HG03354 (cell line): ENCODE measurements at regions not wholly inside any gene's neighbourhood (a gene's known extent, or its start where the extent isn't known, plus 50 kb on each side); places are given as distances from the start of the nearest gene placed in this dataset.
"Not testable (repeated sequence)": the region's sequence is repeated elsewhere in the genome, so short reads cannot be mapped to it uniquely, and the experiment has no call there.

ENCODE experiments used
- ATAC-seq: cut with Tn5 transposase; IDR thresholded peaks from one replicate; pipeline ENCODE4 v1.9.1; 2021; ENCODE audit warnings: mild to moderate bottlenecking; ENCODE audit not compliant: unreplicated experiment, poor library complexity, severe bottlenecking

GRCh38 chr9:82467436-82467835 is 478.9 kb downstream of the SPATA31D1 start:
- ATAC-seq, result no peak

- ATAC-seq, result no peak
These were observed 485.7 kb downstream of the SPATA31D1 start for GRCh38 chr9:82474235-82474634.

DNA sequence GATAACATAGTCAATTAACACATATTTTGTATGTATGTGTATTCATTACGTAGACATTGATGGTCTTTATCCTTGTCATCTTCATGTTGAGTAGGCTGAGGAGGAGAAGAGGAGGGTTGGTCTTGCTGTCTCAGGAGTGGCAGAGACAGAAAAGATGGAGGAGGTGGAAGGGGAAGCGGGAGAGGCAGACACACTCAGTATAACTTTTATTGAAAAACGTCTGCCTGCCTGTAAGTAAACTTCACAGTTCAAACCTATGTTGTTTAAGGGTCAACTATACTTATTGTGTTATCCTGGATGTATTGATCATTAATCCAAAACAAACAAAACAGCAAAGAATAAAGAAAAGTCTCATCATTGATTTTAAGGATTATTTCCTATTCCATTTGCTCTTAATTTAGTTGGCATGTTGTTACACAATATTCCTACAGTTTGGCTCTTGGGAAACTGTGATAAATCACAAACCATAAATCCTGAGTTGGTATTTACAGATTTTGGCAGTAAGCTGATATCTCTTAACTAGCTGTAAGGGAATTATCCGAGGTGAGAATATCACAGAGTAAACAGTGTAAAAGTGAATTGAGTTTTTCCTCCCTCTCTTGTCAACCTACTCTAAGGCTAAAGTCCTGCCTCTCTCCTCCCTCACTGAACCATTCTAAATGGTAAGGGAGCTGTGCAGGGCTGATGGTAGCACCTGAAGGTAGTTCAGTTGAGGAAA is 487.2 kb downstream of the SPATA31D1 start:
- no peak for ATAC-seq

- ATAC-seq, result no peak
These were observed 492.3 kb downstream of the SPATA31D1 start for GRCh38 chr9:82480921-82481320.

DNA sequence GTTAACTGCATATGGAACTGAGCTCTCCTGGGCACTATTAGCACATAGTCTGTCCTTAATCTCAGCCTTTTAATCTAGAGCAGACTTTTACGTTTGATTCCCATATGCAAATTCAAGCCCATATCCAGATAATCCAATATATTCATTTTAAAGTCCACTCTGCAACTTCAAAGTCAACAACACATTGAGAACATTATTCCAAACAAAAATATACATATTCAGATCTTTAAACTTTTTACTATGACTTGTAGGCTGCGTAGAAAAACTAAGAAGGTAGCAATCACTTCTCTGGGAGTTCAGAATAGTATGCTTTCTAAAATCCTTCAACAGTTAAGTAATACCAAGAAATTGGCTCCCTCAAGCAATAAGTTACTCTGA is 499.4 kb downstream of the SPATA31D1 start:
- no peak for ATAC-seq

- ATAC-seq, result no peak
These were observed 500.0 kb downstream of the SPATA31D1 start for GRCh38 chr9:82488313-82489200.

- no peak for ATAC-seq
These were observed 500.7 kb downstream of the SPATA31D1 start for GRCh38 chr9:82489201-82489821.

GRCh38 chr9:82490019-82490499 is 501.5 kb downstream of the SPATA31D1 start:
- no peak for ATAC-seq

GRCh38 chr9:82490821-82491220 is 502.2 kb downstream of the SPATA31D1 start:
- not testable (repeated sequence) for ATAC-seq

DNA sequence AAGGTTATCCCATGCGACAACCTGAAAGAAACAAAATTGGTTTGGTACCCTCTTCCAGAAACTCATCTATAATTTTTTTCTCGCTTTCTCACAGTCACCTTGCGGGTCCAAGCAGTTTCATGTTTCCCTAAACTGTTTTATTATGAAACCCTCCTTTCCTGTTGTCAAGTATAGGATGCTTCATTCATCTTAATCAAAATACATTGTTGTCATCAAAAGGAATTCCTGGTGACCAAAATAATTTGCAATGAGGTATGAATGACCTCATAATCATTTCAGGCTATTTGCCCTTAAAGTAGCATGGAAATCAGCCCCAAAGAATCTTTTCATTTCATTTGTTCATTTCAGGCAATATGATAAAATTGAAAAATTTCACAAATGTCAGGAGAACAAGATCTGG is 503.0 kb downstream of the SPATA31D1 start:
- ATAC-seq, result no peak

DNA sequence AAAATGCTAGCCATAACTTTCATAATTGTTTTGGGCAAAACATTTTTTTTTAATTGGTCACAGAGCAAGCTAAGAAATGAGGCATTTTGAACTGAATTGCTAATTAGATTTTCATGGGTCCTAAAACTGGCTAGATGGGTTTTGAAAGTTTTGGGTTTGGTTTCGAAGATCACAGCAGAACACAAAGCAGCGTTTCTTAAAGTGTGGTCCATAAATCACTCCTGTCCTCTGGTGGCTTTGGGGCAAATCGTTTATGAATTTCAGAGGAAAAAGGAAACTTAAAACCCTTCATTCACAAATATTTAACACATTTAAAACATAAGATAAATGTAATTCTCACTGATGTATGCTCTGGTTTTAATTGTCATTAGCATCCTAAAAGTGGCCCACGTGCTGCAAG is 503.7 kb downstream of the SPATA31D1 start:
- no peak for ATAC-seq

DNA sequence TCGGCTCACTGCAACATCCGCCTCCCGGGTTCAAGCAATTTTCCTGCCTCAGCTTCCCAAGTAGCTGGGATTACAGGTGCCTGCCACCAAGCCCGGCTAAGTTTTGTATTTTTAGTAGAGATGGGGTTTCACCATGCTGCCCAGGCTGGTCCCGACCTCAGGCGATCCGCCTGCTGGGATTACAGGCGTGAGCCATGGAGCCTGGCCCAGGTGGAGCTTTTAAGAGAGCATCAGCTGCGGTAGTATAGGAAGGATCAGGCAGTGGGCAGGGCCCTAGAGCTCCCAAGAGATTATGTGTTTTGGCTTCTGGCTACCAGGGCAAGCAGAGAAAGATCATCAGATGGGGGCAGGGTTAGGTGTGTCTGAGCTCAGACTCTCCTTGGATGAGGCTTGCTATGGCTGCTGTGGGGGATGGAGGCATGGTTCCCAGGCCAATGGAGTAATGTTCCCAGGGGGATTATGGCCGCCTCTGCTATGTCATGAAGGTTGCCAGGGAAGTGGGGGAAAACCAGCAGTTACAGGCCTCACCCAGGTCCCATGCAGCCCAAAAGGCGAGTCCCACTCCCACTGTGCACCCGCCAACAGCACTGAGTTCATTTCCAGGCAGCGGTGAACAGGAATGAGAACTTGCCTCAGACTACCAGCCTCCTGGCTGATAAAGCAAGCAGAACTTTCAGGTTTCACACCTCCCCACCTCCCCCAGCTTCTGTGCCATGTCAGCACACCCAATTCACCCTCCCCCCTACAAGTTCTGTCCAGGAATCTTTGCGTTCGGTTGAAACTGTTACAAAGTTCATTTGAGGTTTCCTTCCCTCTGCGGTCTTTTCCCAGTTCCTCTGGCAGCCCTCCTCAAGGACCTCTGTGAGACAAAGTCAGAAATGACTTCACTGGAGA is 507.6 kb downstream of the SPATA31D1 start:
- no peak for ATAC-seq

DNA sequence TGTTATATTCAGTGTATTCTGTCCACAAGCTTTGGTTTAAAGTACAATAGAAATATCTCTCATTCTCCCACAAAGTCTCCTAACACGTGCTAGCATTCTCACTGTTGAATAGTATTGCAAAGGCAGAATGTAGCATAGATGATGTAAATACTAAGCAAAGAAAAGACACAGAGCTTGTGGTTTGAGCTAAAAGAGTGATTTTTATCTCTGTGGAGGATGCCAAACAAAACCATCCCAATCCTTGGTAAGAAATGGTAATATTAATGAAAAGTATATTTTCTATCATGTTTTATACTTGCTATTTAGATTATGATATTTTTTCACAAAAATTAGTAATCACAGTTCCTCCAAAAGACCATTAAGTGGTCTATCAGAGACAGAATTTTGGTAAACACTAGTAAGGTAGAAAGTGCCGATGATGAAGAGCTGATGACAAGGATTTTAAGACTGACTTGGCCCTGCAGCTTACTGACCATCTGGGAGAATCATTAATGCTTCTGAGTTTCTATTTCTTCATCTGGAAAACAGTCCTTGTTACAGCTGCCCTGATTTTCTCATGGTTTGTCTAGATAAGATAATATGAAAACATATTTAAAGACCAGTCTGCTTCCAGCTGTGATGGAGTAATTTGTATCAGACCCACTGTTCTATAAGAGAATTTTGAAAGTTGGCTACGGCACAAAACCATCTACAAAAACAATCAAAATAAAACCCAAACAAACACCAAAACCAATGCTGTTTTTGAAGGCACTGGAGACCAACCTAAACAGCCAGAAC is 510.2 kb downstream of the SPATA31D1 start:
- no peak for ATAC-seq

GRCh38 chr9:82499337-82499736 is 510.8 kb downstream of the SPATA31D1 start:
- ATAC-seq, result no peak

GRCh38 chr9:82504620-82505019 is 516.0 kb downstream of the SPATA31D1 start:
- ATAC-seq, result no peak

GRCh38 chr9:82511626-82512025 is 523.1 kb downstream of the SPATA31D1 start:
- ATAC-seq, result no peak

- ATAC-seq, result no peak
These were observed 524.2 kb downstream of the SPATA31D1 start for GRCh38 chr9:82512728-82513127.

- ATAC-seq, result no peak
These were observed 524.7 kb downstream of the SPATA31D1 start for GRCh38 chr9:82513242-82513751.
